NCI-H774 (cell line): ENCODE measurements at regions not wholly inside any gene's neighbourhood (a gene's known extent, or its start where the extent isn't known, plus 50 kb on each side); places are given as distances from the start of the nearest gene placed in this dataset.
"Not testable (repeated sequence)": the region's sequence is repeated elsewhere in the genome, so short reads cannot be mapped to it uniquely, and the experiment has no call there.

Experiments
- DNase-seq: peaks from one replicate; lab custom pipeline; 2025; lab: John Stamatoyannopoulos, UW

DNA sequence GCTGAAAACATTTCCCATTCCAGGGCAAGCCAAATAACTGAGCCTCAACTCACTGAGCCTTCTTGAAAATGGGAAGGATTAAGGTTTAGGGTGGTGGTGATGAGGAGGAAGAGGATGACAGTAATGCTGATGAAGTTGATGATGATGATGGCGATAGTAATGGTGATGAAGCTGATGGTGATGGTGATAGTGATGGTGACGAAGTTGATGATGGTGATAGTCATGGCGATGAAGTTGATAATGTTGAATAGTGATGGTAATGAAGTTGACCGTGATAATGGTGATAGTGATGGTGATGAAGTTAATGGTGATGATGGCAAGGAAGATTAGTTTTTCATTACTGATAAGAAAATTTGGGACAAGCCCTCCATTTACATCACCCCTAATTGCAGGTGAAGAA is 285.8 kb upstream of the DYNLRB2 start:
- DNase-seq: no peak

DNA sequence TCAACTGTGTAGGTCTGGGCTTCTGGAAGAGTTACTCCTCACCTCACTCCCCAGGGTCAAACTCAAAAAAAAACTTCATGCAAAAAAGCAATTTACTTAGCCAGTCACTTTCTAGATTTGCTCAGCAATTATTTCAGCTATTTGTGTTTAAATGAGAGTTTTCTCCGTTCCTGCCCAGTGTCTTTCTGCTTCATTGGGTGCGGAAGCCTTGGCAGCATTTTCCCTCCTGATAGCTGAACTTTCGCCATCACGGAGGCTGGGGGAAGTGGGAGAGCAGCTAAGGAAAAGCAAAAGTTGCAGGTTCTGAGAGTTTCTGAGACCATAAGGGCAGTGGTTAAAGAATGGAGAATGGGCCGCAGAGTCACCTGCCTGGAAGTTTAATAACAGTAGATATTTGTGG is 287.1 kb upstream of the DYNLRB2 start:
- DNase-seq: no peak

DNA sequence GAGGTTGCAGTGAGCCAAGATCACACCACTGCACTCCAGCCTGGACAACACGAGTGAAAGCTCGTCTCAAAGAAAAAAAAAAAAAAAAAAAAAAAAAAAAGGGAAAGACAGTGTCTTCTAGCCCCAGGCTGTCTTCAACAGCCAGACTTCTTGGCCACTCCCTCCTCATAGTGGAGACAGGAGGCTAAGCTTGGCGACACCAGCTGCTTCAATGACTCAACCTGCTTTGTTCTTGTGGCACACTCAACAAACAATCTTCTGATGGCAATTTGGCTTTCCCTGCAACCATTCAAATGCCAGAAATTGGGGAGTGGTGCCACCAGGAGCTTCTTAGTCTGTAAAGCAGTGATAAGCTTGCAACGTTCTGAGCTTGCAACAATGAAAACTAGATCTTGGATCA is 290.4 kb upstream of the DYNLRB2 start:
- DNase-seq: no peak

GRCh38 chr16:80243303-80243702 is 297.5 kb upstream of the DYNLRB2 start:
- not testable (repeated sequence) for DNase-seq

DNA sequence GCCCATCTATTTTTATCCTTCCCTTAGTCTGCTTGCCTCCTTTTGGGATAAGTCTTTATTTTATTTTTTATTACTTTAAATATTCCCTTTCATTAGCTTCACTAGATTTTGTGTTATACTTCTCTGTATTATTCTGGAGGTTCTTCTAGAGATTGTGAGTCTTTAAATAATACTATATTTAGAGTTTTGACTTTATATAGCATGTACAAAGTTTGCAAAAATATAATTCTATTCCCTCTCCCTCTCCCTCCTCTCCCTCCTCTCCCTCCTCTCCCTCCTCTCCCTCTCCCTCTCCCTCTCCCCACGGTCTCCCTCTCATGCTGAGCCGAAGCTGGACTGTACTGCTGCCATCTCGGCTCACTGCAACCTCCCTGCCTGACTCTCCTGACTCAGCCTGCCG is 298.5 kb upstream of the DYNLRB2 start:
- not testable (repeated sequence) for DNase-seq

DNA sequence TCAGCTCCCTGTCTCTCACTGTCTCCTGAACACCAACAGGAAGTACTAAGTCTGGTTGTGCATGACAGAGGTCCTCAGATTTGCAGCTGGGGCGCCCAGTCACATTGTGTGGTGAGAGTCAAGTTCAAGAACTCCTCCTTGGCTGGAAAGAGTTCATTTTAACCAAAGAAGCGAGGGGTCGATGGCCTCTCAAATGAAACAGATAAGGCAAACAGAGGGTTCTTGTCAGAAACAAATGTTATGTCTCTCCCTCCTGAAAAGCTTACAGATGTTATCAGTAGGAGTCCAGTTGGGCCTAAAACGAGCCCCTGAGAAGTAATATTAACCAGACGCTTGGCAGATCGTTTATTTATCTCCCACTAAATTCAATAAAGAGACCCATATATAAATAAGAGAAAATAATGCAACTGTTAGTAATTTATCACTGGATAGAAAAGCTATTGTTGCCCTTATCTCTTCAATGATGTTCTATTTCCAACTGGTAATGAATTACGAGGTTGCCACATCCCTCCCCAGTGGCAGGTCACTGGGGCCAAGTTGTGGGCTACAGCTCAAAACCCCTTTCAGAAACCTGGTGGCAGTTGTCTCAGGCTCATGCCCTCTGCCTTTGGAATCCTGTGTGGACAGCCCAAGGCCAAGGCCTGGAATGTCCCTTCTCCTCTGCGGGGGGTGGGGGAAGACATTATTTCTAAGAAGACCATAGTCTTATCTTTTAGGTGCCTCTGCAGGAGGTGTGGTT is 307.5 kb upstream of the DYNLRB2 start:
- DNase-seq: no peak

DNA sequence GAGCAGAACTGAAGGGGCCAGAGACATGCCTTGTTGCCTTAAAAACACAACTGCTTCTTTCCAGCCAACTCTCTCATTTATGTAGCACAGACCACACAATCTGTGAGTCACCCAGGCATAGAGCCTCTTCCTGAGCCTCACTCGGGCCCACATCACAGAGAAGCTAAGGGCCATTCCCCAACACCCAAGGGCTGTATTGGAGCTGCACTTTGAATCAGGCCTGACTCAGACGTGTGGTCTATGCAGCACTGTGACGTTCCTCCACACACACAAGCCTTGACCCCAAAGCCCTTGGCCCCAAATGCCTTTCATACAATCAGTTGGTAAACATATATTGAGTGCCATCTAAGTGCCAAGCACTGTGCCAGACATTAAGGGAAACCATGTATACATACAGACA is 308.9 kb upstream of the DYNLRB2 start:
- DNase-seq: no peak

GRCh38 chr16:80231121-80231520 is 309.7 kb upstream of the DYNLRB2 start:
- DNase-seq: no peak

- DNase-seq: no peak
These were observed 310.3 kb upstream of the DYNLRB2 start for GRCh38 chr16:80230328-80231120.

DNA sequence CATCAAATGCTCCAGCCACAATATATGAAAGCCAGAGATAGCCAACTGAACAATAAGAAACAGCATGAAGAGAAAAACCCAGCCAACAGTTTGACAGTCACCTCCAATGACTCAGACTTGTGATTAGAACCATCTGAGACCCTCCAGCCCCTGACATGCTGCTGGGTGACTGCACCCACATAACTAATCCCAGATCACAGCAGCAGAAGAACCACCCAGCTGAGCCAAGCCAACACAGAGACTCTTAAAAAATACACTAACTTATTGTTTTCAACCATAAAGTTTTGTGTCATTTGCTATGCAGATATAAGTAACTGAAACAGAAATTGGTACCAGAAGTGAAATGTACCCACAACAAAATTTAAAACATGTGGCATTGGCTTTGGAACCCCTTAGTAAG is 314.3 kb upstream of the DYNLRB2 start:
- no peak for DNase-seq

GRCh38 chr16:80210787-80211186 is 330.0 kb upstream of the DYNLRB2 start:
- no peak for DNase-seq

GRCh38 chr16:80208743-80209142 is 332.1 kb upstream of the DYNLRB2 start:
- no peak for DNase-seq

DNA sequence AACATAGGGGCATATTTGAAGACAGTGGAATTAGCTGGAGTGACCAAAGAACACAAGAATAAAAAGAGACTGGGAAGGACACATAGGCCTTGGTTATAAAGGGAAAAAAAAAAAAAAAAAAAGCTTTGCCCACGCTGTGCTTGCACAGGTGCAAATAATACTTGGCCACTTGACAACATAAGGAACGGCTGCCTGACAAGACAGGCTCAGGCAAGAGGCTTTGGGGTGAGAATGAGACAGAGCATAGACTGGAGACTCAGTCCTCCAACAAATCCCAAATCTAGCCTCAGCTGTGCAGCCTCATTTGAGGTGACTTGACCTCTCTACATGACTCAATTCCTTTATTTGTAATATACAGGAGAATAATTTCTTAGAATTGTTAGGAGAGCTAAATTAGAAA is 332.8 kb upstream of the DYNLRB2 start:
- DNase-seq: no peak

DNA sequence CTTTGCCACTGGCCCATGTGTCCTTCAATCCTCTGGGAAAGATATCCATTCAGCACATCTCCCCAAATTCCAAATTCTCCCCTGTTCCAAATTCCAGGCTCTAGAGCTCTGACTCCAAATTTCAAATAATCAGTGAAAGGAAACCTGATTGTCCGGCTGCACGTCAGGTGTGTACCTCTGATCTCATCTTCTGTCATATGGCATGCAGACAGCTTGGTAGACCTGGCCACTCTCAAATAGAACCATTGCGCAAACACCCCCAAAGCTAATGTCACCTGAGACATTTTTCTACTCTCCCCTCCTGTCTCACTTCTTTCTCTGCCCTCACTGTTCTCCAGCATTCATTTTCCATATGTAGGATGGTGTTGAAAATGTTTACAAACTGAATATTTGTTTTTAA is 337.0 kb upstream of the DYNLRB2 start:
- DNase-seq: no peak

- DNase-seq: no peak
These were observed 337.9 kb upstream of the DYNLRB2 start for GRCh38 chr16:80202831-80203413.

DNA sequence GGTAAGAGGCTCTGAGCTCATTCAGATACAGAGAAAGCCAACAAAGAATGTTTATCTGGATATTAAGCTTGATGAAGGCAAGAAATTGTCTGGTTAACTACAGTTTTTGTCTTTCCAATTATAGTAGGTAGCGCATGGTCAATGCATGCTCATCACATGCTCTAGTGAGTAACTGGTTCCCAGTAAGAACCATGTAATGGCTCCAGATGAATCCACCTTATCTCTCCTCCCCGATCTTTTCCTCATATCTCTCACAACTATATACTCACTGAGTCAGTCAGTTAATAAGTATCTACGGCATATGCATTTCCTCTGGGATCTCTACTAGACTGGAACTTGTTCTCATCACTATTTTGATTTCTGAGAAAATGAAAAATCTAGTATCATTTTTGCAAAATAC is 340.7 kb upstream of the DYNLRB2 start:
- DNase-seq: no peak

DNA sequence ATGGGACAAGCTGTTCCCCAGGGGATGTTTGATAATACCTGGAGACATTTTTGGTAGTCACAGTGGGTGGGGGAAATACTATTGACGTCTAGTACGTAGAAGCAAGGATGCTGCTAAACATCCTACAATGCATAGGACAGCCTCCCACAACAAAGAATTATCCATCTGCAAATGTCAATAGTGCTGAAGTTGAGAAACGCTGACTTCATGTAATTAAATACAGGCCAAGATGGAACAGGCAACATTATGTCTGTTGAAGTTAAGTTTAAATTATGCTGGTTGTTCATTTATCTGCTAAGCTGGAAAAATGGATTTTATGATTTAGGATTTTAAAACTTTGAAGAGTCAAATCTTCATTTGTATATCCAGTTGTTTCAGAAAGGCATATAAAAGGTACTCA is 341.2 kb upstream of the DYNLRB2 start:
- DNase-seq: no peak

- peak; percentile 60 for DNase-seq
These were observed 342.2 kb upstream of the DYNLRB2 start for GRCh38 chr16:80198311-80199299.

DNA sequence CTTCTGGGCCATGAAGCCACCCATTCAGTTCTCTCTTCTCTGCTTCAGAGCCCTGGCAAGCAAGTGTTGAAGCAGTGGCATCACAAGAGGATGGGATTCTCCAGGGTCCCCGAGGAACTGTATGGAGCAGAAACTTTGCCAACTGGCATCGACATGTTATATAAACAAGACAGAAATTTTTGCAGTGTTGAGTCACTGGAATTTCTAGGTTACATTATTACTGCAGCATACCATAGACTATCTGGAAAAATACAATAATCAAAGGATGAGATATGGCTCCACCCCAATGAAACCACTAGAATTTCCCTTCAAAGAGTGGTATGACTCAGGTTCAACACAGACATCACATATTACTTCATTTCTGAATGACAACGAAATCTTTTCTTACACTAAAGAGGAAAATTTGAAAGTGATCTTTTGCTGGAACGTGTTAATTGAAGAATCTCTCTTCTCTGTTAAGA is 343.0 kb upstream of the DYNLRB2 start:
- no peak for DNase-seq

GRCh38 chr16:80191928-80192327 is 348.9 kb upstream of the DYNLRB2 start:
- no peak for DNase-seq

DNA sequence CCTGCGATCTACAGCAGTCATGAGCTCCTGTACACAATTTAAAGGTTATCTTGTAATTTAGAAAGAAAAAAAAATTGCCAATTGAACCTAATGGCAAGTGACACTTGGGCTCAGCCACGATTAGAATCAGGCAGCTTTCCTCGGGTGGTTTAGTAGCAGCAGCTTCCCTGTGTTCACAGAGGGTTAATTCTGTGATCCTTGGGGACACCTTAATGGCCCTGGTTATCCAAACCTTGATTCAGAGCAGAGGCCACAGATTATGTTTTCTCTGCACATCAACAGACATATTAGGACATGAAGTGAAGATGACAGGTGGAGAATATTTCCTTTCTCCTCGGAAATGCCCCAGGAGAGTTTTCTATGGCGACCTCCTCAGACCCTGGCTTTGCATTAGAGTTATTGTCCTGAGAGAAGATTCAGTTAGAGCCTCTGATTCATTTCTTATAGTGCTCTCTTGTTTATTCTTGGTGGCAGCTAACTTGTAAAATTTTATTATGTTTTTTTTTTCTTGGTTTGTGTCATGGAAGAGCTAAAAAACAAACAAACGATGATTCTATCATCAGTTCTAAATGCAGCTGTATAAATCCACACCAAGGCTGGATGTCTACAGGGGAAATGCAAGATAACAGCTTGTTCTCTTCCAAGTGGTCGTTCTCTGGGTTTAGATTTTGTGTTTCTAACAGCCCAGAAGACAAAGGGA is 351.2 kb upstream of the DYNLRB2 start:
- DNase-seq: no peak
